Stimulated activated CD8-positive, alpha-beta memory T cell treated with anti-CD3 and anti-CD28 coated beads, Interleukin-12 subunit alpha, Interleukin-12 subunit beta, amount 100 ng/mL, for 4 hours (primary cell): ENCODE measurements at regions not wholly inside any gene's neighbourhood (a gene's known extent, or its start where the extent isn't known, plus 50 kb on each side); places are given as distances from the start of the nearest gene placed in this dataset.

Experiments used
- DNase-seq: peaks from one replicate; pipeline ENCODE4 v3.0.0-alpha.2; 2020; ENCODE audit warnings: low read depth

- DNase-seq = no peak
These were observed 389.1 kb downstream of the IRS2 start for GRCh38 chr13:109397285-109397684.

- DNase-seq = no peak
These were observed 390.1 kb downstream of the IRS2 start for GRCh38 chr13:109396266-109396665.

- no peak for DNase-seq
These were observed 391.4 kb downstream of the IRS2 start for GRCh38 chr13:109395014-109395413.

- DNase-seq = no peak
These were observed 391.9 kb downstream of the IRS2 start for GRCh38 chr13:109394311-109394988.

GRCh38 chr13:109393045-109393444 is 393.3 kb downstream of the IRS2 start:
- no peak for DNase-seq

GRCh38 chr13:109390391-109390790 is 396.0 kb downstream of the IRS2 start:
- no peak for DNase-seq

- no peak for DNase-seq
These were observed 396.5 kb downstream of the IRS2 start for GRCh38 chr13:109389892-109390345.

GRCh38 chr13:109389456-109389855 is 396.9 kb downstream of the IRS2 start:
- DNase-seq = no peak

- no peak for DNase-seq
These were observed 398.9 kb downstream of the IRS2 start for GRCh38 chr13:109387471-109387870.

- no peak for DNase-seq
These were observed 401.2 kb downstream of the IRS2 start for GRCh38 chr13:109385242-109385560.

GRCh38 chr13:109384491-109385241 is 401.7 kb downstream of the IRS2 start:
- no peak for DNase-seq

- DNase-seq = no peak
These were observed 402.7 kb downstream of the IRS2 start for GRCh38 chr13:109383683-109384082.

GRCh38 chr13:109381546-109382180 is 404.7 kb downstream of the IRS2 start:
- no peak for DNase-seq

- DNase-seq = no peak
These were observed 405.9 kb downstream of the IRS2 start for GRCh38 chr13:109380457-109380856.

GRCh38 chr13:109379930-109380329 is 406.5 kb downstream of the IRS2 start:
- DNase-seq = no peak

- no peak for DNase-seq
These were observed 409.4 kb downstream of the IRS2 start for GRCh38 chr13:109376936-109377335.

GRCh38 chr13:109374609-109375200 is 411.7 kb downstream of the IRS2 start:
- DNase-seq = no peak

GRCh38 chr13:109372666-109373065 is 413.7 kb downstream of the IRS2 start:
- no peak for DNase-seq

GRCh38 chr13:109371066-109371465 is 415.3 kb downstream of the IRS2 start:
- DNase-seq = no peak

GRCh38 chr13:109370496-109370895 is 415.9 kb downstream of the IRS2 start:
- DNase-seq = no peak

GRCh38 chr13:109369353-109370052 is 416.9 kb downstream of the IRS2 start:
- DNase-seq = no peak

GRCh38 chr13:109368230-109368629 is 418.2 kb downstream of the IRS2 start:
- DNase-seq = no peak
